ENCODE measurements at regions not wholly inside any gene's neighbourhood (a gene's known extent, or its start where the extent isn't known, plus 50 kb on each side); places are given as distances from the start of the nearest gene placed in this dataset.

- dilution Hi-C loops (cut with HindIII; ENCODE audit: low sequenced_read_pairs, unreplicated experiment), result no loop called here
- no peaks in the 10 kb centered on the region for H3K9me1 ChIP-seq (ENCODE audit: insufficient read depth, low read length)
- in situ Hi-C loops (cut with MboI; ENCODE audit: low sequenced_read_pairs), result no loop called here
- ATAC-seq (ENCODE audit: low read depth) (no peak), DNase-seq (no peak)
- ChIA-PET CTCF (no interaction called here), POLR2A (ENCODE audit: unreplicated experiment) (no interaction called here)
- no peaks in the 10 kb centered on the region for H4K20me1 ChIP-seq (ENCODE audit: insufficient read depth, low read length)
- H3K4ac ChIP-seq (ENCODE audit: low read depth, low read length), result no peak overlapping the region
- H2BK20ac ChIP-seq (ENCODE audit: low read depth, low read length), result no peak overlapping the region
- 58% methylated on average over 2 of the region's 4 CpGs; no CpG with 5 or more reads in 1 of the 2 experiments for WGBS, 2 experiments (ENCODE audit: extremely low coverage in 2 of 2, insufficient read length in 1 of 2)
- no peak overlapping the region for H4K5ac ChIP-seq (ENCODE audit: low read depth, low read length)
- no peak overlapping the region for H2BK5ac ChIP-seq (ENCODE audit: low read depth, low read length, poor library complexity, severe bottlenecking)
- no peak overlapping the region for H2BK120ac ChIP-seq (ENCODE audit: low read depth, low read length)
- no peak overlapping the region for H2AK9ac ChIP-seq (replicated peaks; ENCODE audit: low read depth, low read length, poor library complexity)
- no peak overlapping the region for H3K4me2 ChIP-seq (ENCODE audit: low read depth, low read length)
- no peaks in the 10 kb centered on the region for H3K9me3 ChIP-seq (ENCODE audit: control insufficient read depth, insufficient read depth, low read length)
- no peak overlapping the region for H4K8ac ChIP-seq (ENCODE audit: low read depth in 2 of 2, low read length in 2 of 2)
- H3K36me3 ChIP-seq (ENCODE audit: control insufficient read depth, insufficient read depth, low read length), result no peaks in the 10 kb centered on the region
- intact Hi-C loops (cut with micrococcal nuclease), result no loop called here
- H2AK5ac ChIP-seq (ENCODE audit: low read depth, low read length), result no peak overlapping the region
- H3K4me3 ChIP-seq (ENCODE audit: insufficient read depth, low read depth, low read length), result no peak overlapping the region
- H3K79me1 ChIP-seq (ENCODE audit: low read depth in 1 of 2, low read length in 2 of 2), result no peaks in the 10 kb centered on the region
- H3K27ac ChIP-seq (ENCODE audit: insufficient read depth, low read length), result no peak overlapping the region
- H3K18ac ChIP-seq (ENCODE audit: low read depth, low read length), result no peak overlapping the region
- H3K27me3 ChIP-seq (ENCODE audit: control insufficient read depth, insufficient read depth, low read length), result no peaks in the 10 kb centered on the region
- H4K91ac ChIP-seq (ENCODE audit: insufficient read depth, low read depth, low read length), result no peak overlapping the region
- H3K9ac ChIP-seq (ENCODE audit: low read depth, low read length), result no peak overlapping the region
- H2BK15ac ChIP-seq (ENCODE audit: low read depth, low read length), result no peak overlapping the region
- no peak overlapping the region for H3K23ac ChIP-seq (ENCODE audit: low read depth, low read length)
- H3K4me1 ChIP-seq (ENCODE audit: control insufficient read depth, insufficient read depth, low read length), result no peaks in the 10 kb centered on the region
- TF ChIP-seq CHD1 (IDR thresholded peaks at IDR 0.05; ENCODE audit: low read depth, low read length) (no peak), SMC3 (IDR thresholded peaks at IDR 0.05; ENCODE audit: low read depth, low read length) (no peak), RCOR1 (IDR thresholded peaks at IDR 0.05; ENCODE audit: insufficient replicate concordance, low read length) (no peak), NFE2L2 (IDR thresholded peaks at IDR 0.05; ENCODE audit: low read depth, low read length) (no peak), MAZ (IDR thresholded peaks at IDR 0.05; ENCODE audit: borderline replicate concordance, low read depth, low read length) (no peak), MAFK (IDR thresholded peaks at IDR 0.05; ENCODE audit: low read depth, low read length) (no peak), POLR2A (IDR thresholded peaks at IDR 0.05; ENCODE audit: low read depth, low read length) (no peak), ELK1 (IDR thresholded peaks at IDR 0.05; ENCODE audit: borderline replicate concordance, low read depth, low read length) (no peak), RAD21 (IDR thresholded peaks at IDR 0.05; ENCODE audit: low read length) (no peak), BHLHE40 (IDR thresholded peaks at IDR 0.05; ENCODE audit: low read depth, low read length) (no peak), USF2 (IDR thresholded peaks at IDR 0.05; ENCODE audit: low read depth, low read length) (no peak), RFX5 (IDR thresholded peaks at IDR 0.05; ENCODE audit: low read depth, low read length) (no peak), CEBPB (IDR thresholded peaks at IDR 0.05; ENCODE audit: low read depth, low read length) (no peak), FOS (IDR thresholded peaks at IDR 0.05; ENCODE audit: low read depth, low read length) (no peak), MXI1 (IDR thresholded peaks at IDR 0.05; ENCODE audit: borderline replicate concordance, low read depth, low read length) (no peak)
- TF ChIP-seq, protein P1, sequence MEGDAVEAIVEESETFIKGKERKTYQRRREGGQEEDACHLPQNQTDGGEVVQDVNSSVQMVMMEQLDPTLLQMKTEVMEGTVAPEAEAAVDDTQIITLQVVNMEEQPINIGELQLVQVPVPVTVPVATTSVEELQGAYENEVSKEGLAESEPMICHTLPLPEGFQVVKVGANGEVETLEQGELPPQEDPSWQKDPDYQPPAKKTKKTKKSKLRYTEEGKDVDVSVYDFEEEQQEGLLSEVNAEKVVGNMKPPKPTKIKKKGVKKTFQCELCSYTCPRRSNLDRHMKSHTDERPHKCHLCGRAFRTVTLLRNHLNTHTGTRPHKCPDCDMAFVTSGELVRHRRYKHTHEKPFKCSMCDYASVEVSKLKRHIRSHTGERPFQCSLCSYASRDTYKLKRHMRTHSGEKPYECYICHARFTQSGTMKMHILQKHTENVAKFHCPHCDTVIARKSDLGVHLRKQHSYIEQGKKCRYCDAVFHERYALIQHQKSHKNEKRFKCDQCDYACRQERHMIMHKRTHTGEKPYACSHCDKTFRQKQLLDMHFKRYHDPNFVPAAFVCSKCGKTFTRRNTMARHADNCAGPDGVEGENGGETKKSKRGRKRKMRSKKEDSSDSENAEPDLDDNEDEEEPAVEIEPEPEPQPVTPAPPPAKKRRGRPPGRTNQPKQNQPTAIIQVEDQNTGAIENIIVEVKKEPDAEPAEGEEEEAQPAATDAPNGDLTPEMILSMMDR (conservative IDR thresholded peaks at IDR 0.05; ENCODE audit: low read depth, low read length), result no peak
- no TSS peak for BruUV-seq (replicated peaks)
- no peak overlapping the region for H3K56ac ChIP-seq (ENCODE audit: extremely low read depth, insufficient read depth, low read length)
- no peak overlapping the region for H3K14ac ChIP-seq (replicated peaks; ENCODE audit: low read depth, low read length)
- no peak overlapping the region for H2AFZ ChIP-seq (replicated peaks; ENCODE audit: low read length, poor library complexity)
Observed at GRCh38 chr7:50156163-50156562, 63.1 kb upstream of the ZPBP start.
